Lung (tissue), 11 donors: ENCODE measurements at regions not wholly inside any gene's neighbourhood (a gene's known extent, or its start where the extent isn't known, plus 50 kb on each side); places are given as distances from the start of the nearest gene placed in this dataset.

Experiments used
- ATAC-seq: fragments of 200-7000 bp; cut with Tn5 transposase; one replicate; pipeline ENCODE4 v1.9.1; 2020; ENCODE audit warnings: moderate number of reproducible peaks; ENCODE audit not compliant: insufficient read depth, low FRiP score
- DNase-seq, 3 donors: peaks; one replicate each; pipeline ENCODE4 v3.0.0-alpha.2; 2013 to 2017
- H3K27ac ChIP-seq, 2 donors: one replicate each; pipeline ENCODE4 v1.5.1; 2013; ENCODE audit warnings: mild to moderate bottlenecking in 2 of 2, moderate library complexity in 2 of 2, control low read depth in 1 of 2, inconsistent platforms in 1 of 2, low read depth in 1 of 2, low read length in 1 of 2
- H3K27me3 ChIP-seq, 3 donors: one replicate each; pipeline ENCODE4 v1.5.1; 2013; ENCODE audit warnings: low read length in 2 of 3; ENCODE audit not compliant: control insufficient read depth in 3 of 3, insufficient read depth in 3 of 3
- H3K36me3 ChIP-seq, 4 donors: one replicate each; pipeline ENCODE4 v1.5.1; 2013; ENCODE audit warnings: low read length in 4 of 4, mild to moderate bottlenecking in 1 of 4, moderate library complexity in 1 of 4; ENCODE audit not compliant: control insufficient read depth in 4 of 4, insufficient read depth in 4 of 4
- H3K4me1 ChIP-seq, 5 donors: one replicate each; pipeline ENCODE4 v1.5.1; 2013; ENCODE audit warnings: low read length in 5 of 5, mild to moderate bottlenecking in 2 of 5, moderate library complexity in 1 of 5; ENCODE audit not compliant: control insufficient read depth in 5 of 5, insufficient read depth in 5 of 5
- H3K4me3 ChIP-seq: one replicate; pipeline ENCODE4 v1.5.1; 2013; ENCODE audit warnings: mild to moderate bottlenecking, control low read depth, moderate library complexity
- H3K9ac ChIP-seq, 2 donors: one replicate each; pipeline ENCODE4 v1.5.1; 2013; ENCODE audit warnings: low read length in 2 of 2, control low read depth in 1 of 2; ENCODE audit not compliant: insufficient read depth in 1 of 2
- H3K9me3 ChIP-seq, 4 donors: one replicate each; pipeline ENCODE4 v1.5.1; 2013; ENCODE audit warnings: low read length in 3 of 4, mild to moderate bottlenecking in 1 of 4, moderate library complexity in 1 of 4; ENCODE audit not compliant: control insufficient read depth in 4 of 4, insufficient read depth in 3 of 4
- CTCF ChIP-seq: IDR thresholded peaks from 2 replicates; pipeline ENCODE4 v1.5.1; 2012; ENCODE audit warnings: mild to moderate bottlenecking; ENCODE audit errors: control extremely low read depth, extremely low read depth
- WGBS, 2 donors: extraction: QIAGEN DNeasy Blood & Tissue Kit; methylation state at CpG; one replicate each; pipeline ENCODE4 v1.1.7; 2013; 5-methylcytosine and 5-hydroxymethylcytosine counted together
- donor health status: control.
- donor health status: control.
- donor health status: Bipolar disorder and iron deficiency.
- donor health status: healthy.
- donor health status: DM: yes; HTN: yes; CAD: no.

- Histone ChIP-seq H3K27ac (no peak overlapping the region), H3K27me3 (no peaks in the 10 kb centered on the region), H3K4me3 (no peak overlapping the region), H3K9ac (no peak overlapping the region), H3K4me1 (peaks cover 0 to 3% (median 0%) of the 10 kb centered on the region in 5 donors), H3K36me3 (no peaks in the 10 kb centered on the region), H3K9me3 (no peaks in the 10 kb centered on the region)
- no peak for TF ChIP-seq CTCF
- peak; percentile 77 for ATAC-seq
- peak; percentile 76 to 97 (median 86) for DNase-seq
- 49 to 72% methylated on average over 8 of the region's 8 CpGs for WGBS, 2 donors
Measured at GRCh38 chr5:6812800-6813731, 99.8 kb downstream of the TENT4A start.

- Histone ChIP-seq H3K4me1 (peaks cover 0 to 3% (median 0%) of the 10 kb centered on the region in 5 donors), H3K27me3 (peaks cover 0 to 5% (median 0%) of the 10 kb centered on the region in 3 donors), H3K9ac (no peak overlapping the region), H3K9me3 (no peaks in the 10 kb centered on the region), H3K4me3 (no peak overlapping the region), H3K27ac (no peak overlapping the region), H3K36me3 (no peaks in the 10 kb centered on the region)
- TF ChIP-seq CTCF = no peak
- DNase-seq = no peak
- ATAC-seq = no peak
- WGBS, 2 donors = 82 to 86% methylated on average over 5 of the region's 5 CpGs
Measured at GRCh38 chr5:6814816-6815215, 101.6 kb downstream of the TENT4A start.

GRCh38 chr5:6818594-6819511 is 105.6 kb downstream of the TENT4A start:
- no peak overlapping the region for H3K27ac ChIP-seq
- no peak overlapping the region for H3K4me3 ChIP-seq
- ATAC-seq (no peak), DNase-seq (no peak)
- H3K9me3 ChIP-seq = peaks cover 0 to 11% (median 4%) of the 10 kb centered on the region in 4 donors
- H3K9ac ChIP-seq = no peak overlapping the region
- 64 to 71% methylated on average over 14 of the region's 14 CpGs for WGBS, 2 donors
- H3K27me3 ChIP-seq = peaks cover 0 to 8% (median 7%) of the 10 kb centered on the region in 3 donors
- no peak for TF ChIP-seq CTCF
- H3K36me3 ChIP-seq = no peaks in the 10 kb centered on the region
- H3K4me1 ChIP-seq = no peaks in the 10 kb centered on the region
